ENCODE measurements at regions not wholly inside any gene's neighbourhood (a gene's known extent, or its start where the extent isn't known, plus 50 kb on each side); places are given as distances from the start of the nearest gene placed in this dataset.

DNA sequence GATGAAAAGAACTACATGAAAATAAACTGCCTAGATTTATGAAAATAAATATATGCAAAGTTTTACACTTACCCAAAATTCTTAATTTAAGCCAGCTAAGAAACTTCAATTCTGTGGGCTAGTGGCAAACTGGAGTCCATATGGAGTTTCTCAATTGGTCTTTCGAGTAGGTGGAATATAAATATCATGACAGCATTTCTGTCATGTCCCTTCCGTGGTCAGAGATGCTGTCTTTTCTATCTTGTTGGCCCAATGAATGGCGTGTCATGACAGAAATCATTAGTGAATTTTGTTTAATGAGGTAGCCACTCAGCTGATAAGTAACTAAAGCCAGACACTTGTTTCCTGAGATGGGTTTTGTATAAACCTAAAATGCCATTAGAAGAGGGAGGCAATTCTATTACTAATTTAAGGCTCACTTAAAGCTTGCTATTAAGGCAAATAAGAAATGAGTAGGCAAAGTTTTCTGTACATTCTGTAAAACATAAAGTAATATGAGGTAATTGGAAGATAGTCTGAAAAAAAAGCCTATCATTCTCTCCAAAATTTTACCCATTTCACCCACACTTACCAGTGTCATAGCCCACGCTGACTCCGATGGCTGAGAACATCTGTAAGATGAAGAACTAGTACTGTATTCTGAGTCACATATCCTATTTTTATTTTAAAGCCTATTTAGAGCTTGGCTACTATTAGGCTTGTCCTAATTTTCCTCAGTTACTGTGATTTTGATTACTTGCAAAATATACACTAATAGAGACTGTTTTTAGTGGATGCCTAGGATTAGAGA, 419.3 kb upstream of the MEF2C start:
- Histone ChIP-seq H3K36me3 (ENCODE audit: insufficient read depth, low read length) (no peaks in the 10 kb centered on the region), H3K4me1 (ENCODE audit: control insufficient read depth, insufficient read depth, low read length, unreplicated experiment) (no peaks in the 10 kb centered on the region), H3K79me2 (ENCODE audit: control insufficient read depth, insufficient read depth, low read length, unreplicated experiment) (no peaks in the 10 kb centered on the region), H2AFZ (ENCODE audit: low read length, unreplicated experiment) (no peak overlapping the region), H3K27ac (ENCODE audit: low read depth, low read length) (no peak overlapping the region), H3K27me3 (ENCODE audit: insufficient read depth, low read length) (no peaks in the 10 kb centered on the region), H3K4me3 (ENCODE audit: low read depth, low read length) (no peak overlapping the region)

GRCh38 chr5:89301321-89302025, 418.5 kb upstream of the MEF2C start:
- no peaks in the 10 kb centered on the region for H3K79me2 ChIP-seq (ENCODE audit: control insufficient read depth, insufficient read depth, low read length, unreplicated experiment)
- no peak overlapping the region for H2AFZ ChIP-seq (ENCODE audit: low read length, unreplicated experiment)
- H3K27ac ChIP-seq (ENCODE audit: low read depth, low read length) = no peak overlapping the region
- no peaks in the 10 kb centered on the region for H3K4me1 ChIP-seq (ENCODE audit: control insufficient read depth, insufficient read depth, low read length, unreplicated experiment)
- no peaks in the 10 kb centered on the region for H3K36me3 ChIP-seq (ENCODE audit: insufficient read depth, low read length)
- no peaks in the 10 kb centered on the region for H3K27me3 ChIP-seq (ENCODE audit: insufficient read depth, low read length)
- no peak overlapping the region for H3K4me3 ChIP-seq (ENCODE audit: low read depth, low read length)

DNA sequence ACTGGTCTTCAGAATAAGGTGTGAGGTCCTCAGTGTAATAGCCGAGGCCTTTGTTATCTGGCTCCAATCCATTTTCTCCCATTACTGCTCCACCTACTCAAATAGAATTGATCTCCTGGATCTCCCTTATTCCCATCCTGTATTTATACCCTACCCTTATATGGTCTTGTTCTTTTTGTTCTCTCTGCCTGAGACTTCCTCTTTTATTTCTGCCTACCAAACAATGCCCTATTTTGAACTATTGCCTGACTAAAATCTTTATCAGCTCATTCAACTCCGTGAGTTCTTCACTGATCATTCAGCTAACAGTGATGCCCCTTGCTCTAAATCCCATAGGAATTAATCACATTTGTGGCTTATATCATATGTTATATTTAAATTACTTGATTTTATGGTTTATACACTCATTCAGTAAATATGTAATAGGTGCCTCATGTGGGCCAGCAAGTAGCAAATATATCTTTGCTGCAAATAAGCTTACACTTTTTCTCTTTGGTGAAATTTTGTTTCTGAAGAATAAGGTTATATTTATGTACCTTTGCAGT, 417.5 kb upstream of the MEF2C start:
- H3K79me2 ChIP-seq (ENCODE audit: control insufficient read depth, insufficient read depth, low read length, unreplicated experiment) = no peaks in the 10 kb centered on the region
- H3K4me3 ChIP-seq (ENCODE audit: low read depth, low read length) = no peak overlapping the region
- H3K4me1 ChIP-seq (ENCODE audit: control insufficient read depth, insufficient read depth, low read length, unreplicated experiment) = no peaks in the 10 kb centered on the region
- H3K27me3 ChIP-seq (ENCODE audit: insufficient read depth, low read length) = no peaks in the 10 kb centered on the region
- H3K27ac ChIP-seq (ENCODE audit: low read depth, low read length) = no peak overlapping the region
- no peaks in the 10 kb centered on the region for H3K36me3 ChIP-seq (ENCODE audit: insufficient read depth, low read length)
- H2AFZ ChIP-seq (ENCODE audit: low read length, unreplicated experiment) = no peak overlapping the region

DNA sequence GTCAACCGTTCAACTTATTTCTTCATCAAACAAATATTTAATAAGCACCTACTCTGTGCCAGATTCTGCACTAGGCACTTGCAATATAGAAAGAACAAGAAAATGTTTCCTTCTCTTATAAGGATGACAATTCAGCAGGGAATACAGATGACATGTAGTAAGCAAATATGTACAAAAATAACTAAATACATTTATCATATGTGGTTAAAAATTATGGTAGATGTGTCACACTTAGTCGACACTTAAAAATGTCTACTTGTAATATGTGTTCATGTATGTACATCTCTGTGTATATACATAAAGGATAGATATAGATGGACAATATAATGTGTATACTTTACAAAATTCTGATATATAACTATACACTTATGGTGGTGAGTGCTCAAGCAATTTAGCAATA, 417.0 kb upstream of the MEF2C start:
- Histone ChIP-seq H3K79me2 (ENCODE audit: control insufficient read depth, insufficient read depth, low read length, unreplicated experiment) (no peaks in the 10 kb centered on the region), H3K27ac (ENCODE audit: low read depth, low read length) (no peak overlapping the region), H3K4me1 (ENCODE audit: control insufficient read depth, insufficient read depth, low read length, unreplicated experiment) (no peaks in the 10 kb centered on the region), H3K27me3 (ENCODE audit: insufficient read depth, low read length) (no peaks in the 10 kb centered on the region), H2AFZ (ENCODE audit: low read length, unreplicated experiment) (no peak overlapping the region), H3K36me3 (ENCODE audit: insufficient read depth, low read length) (no peaks in the 10 kb centered on the region), H3K4me3 (ENCODE audit: low read depth, low read length) (no peak overlapping the region)

- Histone ChIP-seq H3K79me2 (ENCODE audit: control insufficient read depth, insufficient read depth, low read length, unreplicated experiment) (no peaks in the 10 kb centered on the region), H2AFZ (ENCODE audit: low read length, unreplicated experiment) (no peak overlapping the region), H3K27ac (ENCODE audit: low read depth, low read length) (no peak overlapping the region), H3K4me1 (ENCODE audit: control insufficient read depth, insufficient read depth, low read length, unreplicated experiment) (peaks cover 5% of the 10 kb centered on the region), H3K4me3 (ENCODE audit: low read depth, low read length) (no peak overlapping the region), H3K36me3 (ENCODE audit: insufficient read depth, low read length) (no peaks in the 10 kb centered on the region), H3K27me3 (ENCODE audit: insufficient read depth, low read length) (no peaks in the 10 kb centered on the region)
Observed at GRCh38 chr5:89297066-89297465, 414.1 kb upstream of the MEF2C start.

GRCh38 chr5:89293810-89294209, 410.8 kb upstream of the MEF2C start:
- no peaks in the 10 kb centered on the region for H3K36me3 ChIP-seq (ENCODE audit: insufficient read depth, low read length)
- no peak overlapping the region for H2AFZ ChIP-seq (ENCODE audit: low read length, unreplicated experiment)
- peak overlapping the region; percentile 21; the same call in 1 of the 2 replicates for H3K27ac ChIP-seq (ENCODE audit: low read depth, low read length)
- no peak overlapping the region for H3K4me3 ChIP-seq (ENCODE audit: low read depth, low read length)
- peaks cover 5% of the 10 kb centered on the region for H3K4me1 ChIP-seq (ENCODE audit: control insufficient read depth, insufficient read depth, low read length, unreplicated experiment)
- H3K27me3 ChIP-seq (ENCODE audit: insufficient read depth, low read length) = no peaks in the 10 kb centered on the region
- no peaks in the 10 kb centered on the region for H3K79me2 ChIP-seq (ENCODE audit: control insufficient read depth, insufficient read depth, low read length, unreplicated experiment)

GRCh38 chr5:89292487-89292886, 409.5 kb upstream of the MEF2C start:
- Histone ChIP-seq H3K27me3 (ENCODE audit: insufficient read depth, low read length) (no peaks in the 10 kb centered on the region), H2AFZ (ENCODE audit: low read length, unreplicated experiment) (no peak overlapping the region), H3K79me2 (ENCODE audit: control insufficient read depth, insufficient read depth, low read length, unreplicated experiment) (no peaks in the 10 kb centered on the region), H3K4me3 (ENCODE audit: low read depth, low read length) (no peak overlapping the region), H3K27ac (ENCODE audit: low read depth, low read length) (no peak overlapping the region), H3K4me1 (ENCODE audit: control insufficient read depth, insufficient read depth, low read length, unreplicated experiment) (peaks cover 5% of the 10 kb centered on the region), H3K36me3 (ENCODE audit: insufficient read depth, low read length) (no peaks in the 10 kb centered on the region)

DNA sequence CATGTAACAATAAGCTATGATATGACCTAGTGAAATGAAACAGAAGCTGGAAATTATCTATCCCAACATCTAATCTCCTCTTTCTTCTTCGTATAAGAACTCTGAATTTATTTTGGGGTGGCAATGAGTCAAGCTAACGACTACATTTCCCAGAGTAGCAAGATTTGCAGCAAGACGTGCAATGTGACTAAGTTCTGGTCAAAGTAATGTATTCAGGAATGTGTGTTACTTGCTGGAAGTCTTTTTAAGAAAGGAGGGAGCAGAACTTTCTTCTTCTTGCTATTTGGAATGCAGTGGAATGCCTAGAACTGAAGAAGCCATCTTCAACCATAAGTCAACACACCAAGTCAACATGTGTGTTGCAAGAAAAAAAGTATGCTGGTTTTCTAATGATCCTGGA, 406.6 kb upstream of the MEF2C start:
- H3K4me1 ChIP-seq (ENCODE audit: control insufficient read depth, insufficient read depth, low read length, unreplicated experiment) = peaks cover 5% of the 10 kb centered on the region
- H3K27me3 ChIP-seq (ENCODE audit: insufficient read depth, low read length) = no peaks in the 10 kb centered on the region
- H3K27ac ChIP-seq (ENCODE audit: low read depth, low read length) = no peak overlapping the region
- no peak overlapping the region for H3K4me3 ChIP-seq (ENCODE audit: low read depth, low read length)
- no peak overlapping the region for H2AFZ ChIP-seq (ENCODE audit: low read length, unreplicated experiment)
- no peaks in the 10 kb centered on the region for H3K79me2 ChIP-seq (ENCODE audit: control insufficient read depth, insufficient read depth, low read length, unreplicated experiment)
- no peaks in the 10 kb centered on the region for H3K36me3 ChIP-seq (ENCODE audit: insufficient read depth, low read length)

- H3K36me3 ChIP-seq (ENCODE audit: insufficient read depth, low read length) = no peaks in the 10 kb centered on the region
- H3K27me3 ChIP-seq (ENCODE audit: insufficient read depth, low read length) = no peaks in the 10 kb centered on the region
- H2AFZ ChIP-seq (ENCODE audit: low read length, unreplicated experiment) = no peak overlapping the region
- H3K4me3 ChIP-seq (ENCODE audit: low read depth, low read length) = no peak overlapping the region
- H3K4me1 ChIP-seq (ENCODE audit: control insufficient read depth, insufficient read depth, low read length, unreplicated experiment) = peaks cover 10% of the 10 kb centered on the region
- H3K79me2 ChIP-seq (ENCODE audit: control insufficient read depth, insufficient read depth, low read length, unreplicated experiment) = no peaks in the 10 kb centered on the region
- no peak overlapping the region for H3K27ac ChIP-seq (ENCODE audit: low read depth, low read length)
Observed at GRCh38 chr5:89287964-89288363, 405.0 kb upstream of the MEF2C start.

GRCh38 chr5:89286320-89286719, 403.3 kb upstream of the MEF2C start:
- Histone ChIP-seq H3K27ac (ENCODE audit: low read depth, low read length) (no peak overlapping the region), H2AFZ (ENCODE audit: low read length, unreplicated experiment) (no peak overlapping the region), H3K4me1 (ENCODE audit: control insufficient read depth, insufficient read depth, low read length, unreplicated experiment) (peaks cover 26% of the 10 kb centered on the region), H3K79me2 (ENCODE audit: control insufficient read depth, insufficient read depth, low read length, unreplicated experiment) (no peaks in the 10 kb centered on the region), H3K36me3 (ENCODE audit: insufficient read depth, low read length) (no peaks in the 10 kb centered on the region), H3K4me3 (ENCODE audit: low read depth, low read length) (no peak overlapping the region), H3K27me3 (ENCODE audit: insufficient read depth, low read length) (no peaks in the 10 kb centered on the region)
